ENCODE measurements at regions not wholly inside any gene's neighbourhood (a gene's known extent, or its start where the extent isn't known, plus 50 kb on each side); places are given as distances from the start of the nearest gene placed in this dataset.

GRCh38 chr5:5558638-5559527 is 136.4 kb downstream of the ICE1 start:
- DNase-seq (ENCODE audit: low read depth), result no peak

GRCh38 chr5:5558102-5558501 is 135.6 kb downstream of the ICE1 start:
- no peak for DNase-seq (ENCODE audit: low read depth)

DNA sequence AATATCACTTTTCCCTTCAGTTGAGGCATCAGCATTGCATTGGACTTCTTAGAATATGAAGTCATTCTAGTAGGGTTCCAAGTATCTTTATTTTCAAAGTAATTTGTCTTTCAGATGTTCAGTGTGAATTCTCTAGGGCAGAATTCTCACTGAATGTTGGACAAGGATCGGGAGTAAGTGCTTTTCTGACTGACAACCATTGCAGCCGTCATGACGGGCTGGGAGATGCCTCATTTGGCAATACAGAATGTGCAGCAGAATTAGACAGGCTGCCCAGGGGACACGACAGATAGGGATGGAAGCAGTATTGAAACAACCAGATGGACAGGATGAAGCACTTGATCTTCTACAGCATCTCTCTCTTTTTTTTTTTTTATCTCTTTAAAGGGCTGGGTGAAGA is 129.0 kb downstream of the ICE1 start:
- no peak for DNase-seq (ENCODE audit: low read depth)

- no peak for DNase-seq (ENCODE audit: low read depth)
Measured at GRCh38 chr5:5546408-5546807, 123.9 kb downstream of the ICE1 start.

DNA sequence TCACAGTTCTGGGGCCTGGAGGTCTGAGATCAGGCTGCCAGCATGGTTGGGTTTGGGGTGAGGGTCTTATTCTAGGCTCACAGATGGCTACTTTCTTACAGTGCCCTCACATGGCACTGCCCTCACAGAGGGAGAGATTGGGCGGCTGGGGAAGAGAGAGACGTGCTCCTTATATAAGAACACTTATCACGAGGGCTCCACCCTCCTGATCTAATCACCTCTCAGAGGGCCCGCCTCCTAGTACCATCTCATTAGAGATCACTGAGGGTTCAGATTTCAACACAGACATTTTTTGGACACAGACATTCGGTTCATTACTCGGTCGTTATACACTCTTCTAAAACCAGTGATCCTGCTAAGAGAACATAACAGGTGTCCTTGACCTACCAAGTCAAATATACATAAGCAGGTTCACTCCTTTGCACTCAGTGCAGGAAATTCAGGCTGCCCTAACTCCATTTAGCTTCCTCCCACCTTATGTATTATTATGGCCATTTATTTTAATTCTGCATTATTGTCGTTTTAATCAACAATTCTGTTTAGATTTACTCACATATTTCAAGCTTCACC is 121.7 kb downstream of the ICE1 start:
- DNase-seq (ENCODE audit: low read depth), result no peak

DNA sequence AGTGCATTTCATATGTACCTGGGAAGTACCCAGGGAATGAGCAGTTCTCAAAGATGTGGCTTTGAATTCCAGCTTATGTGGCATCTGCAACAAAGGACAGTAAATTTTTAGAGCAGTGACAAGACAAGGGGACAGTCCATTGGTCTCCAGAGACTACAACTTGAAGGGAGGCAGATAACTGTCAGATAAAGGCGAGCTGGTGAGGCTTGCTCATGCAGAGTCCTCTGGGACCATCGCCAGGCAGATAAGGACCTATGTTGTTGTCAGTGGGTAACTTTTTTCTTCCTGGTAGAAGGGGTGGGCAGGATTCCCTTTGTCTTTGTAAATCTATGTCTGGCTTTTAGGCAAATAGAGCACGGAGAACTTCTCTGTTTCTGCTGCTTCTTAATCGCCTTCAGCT is 120.2 kb downstream of the ICE1 start:
- DNase-seq (ENCODE audit: low read depth), result no peak

DNA sequence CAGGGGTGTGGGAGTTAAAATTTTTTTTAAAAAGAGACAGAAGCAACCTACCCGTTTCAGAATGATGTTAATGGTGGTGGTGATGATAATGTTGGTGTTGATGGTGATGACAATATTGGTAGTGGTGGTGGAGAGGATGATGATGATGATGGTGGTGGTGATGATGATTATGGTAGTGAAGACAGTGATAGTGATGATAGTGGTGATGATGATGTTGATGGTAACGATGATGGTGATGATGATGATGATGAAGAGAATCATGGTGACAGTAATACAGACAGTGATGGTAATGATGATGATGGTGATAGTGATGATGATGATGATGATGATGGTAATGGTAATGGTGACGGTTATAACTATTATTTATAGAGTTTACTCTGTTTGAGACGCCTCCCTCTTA is 117.6 kb downstream of the ICE1 start:
- DNase-seq (ENCODE audit: low read depth), result no peak
